ENCODE measurements at regions not wholly inside any gene's neighbourhood (a gene's known extent, or its start where the extent isn't known, plus 50 kb on each side); places are given as distances from the start of the nearest gene placed in this dataset.

- TF ChIP-seq IRF1 (CRISPR knock-in tag; IDR thresholded peaks at IDR 0.05) (no peak), ZMAT4 (CRISPR knock-in tag; IDR thresholded peaks at IDR 0.05) (no peak)
These were observed 220.1 kb downstream of the MEF2C start (continued) for GRCh38 chr5:88662846-88663245.

- H3K9me3 Mint-ChIP-seq = no peaks in the 10 kb centered on the region
- no peak for TF ChIP-seq NFATC4 (CRISPR knock-in tag; IDR thresholded peaks at IDR 0.05)
- no peak for TF ChIP-seq ZNF263 (CRISPR knock-in tag; IDR thresholded peaks at IDR 0.05; ENCODE audit: low read depth)
- no peak for TF ChIP-seq ATF6 (CRISPR knock-in tag; IDR thresholded peaks at IDR 0.05)
- no peak for TF ChIP-seq ZNF423 (CRISPR knock-in tag; IDR thresholded peaks at IDR 0.05)
- TF ChIP-seq NFYB (CRISPR knock-in tag; conservative IDR thresholded peaks at IDR 0.05; ENCODE audit: low read depth) = no peak
- TF ChIP-seq FOXK1 (CRISPR knock-in tag; IDR thresholded peaks at IDR 0.05) = no peak
- TF ChIP-seq IRF1 (CRISPR knock-in tag; IDR thresholded peaks at IDR 0.05) = no peak
- no peaks in the 10 kb centered on the region for H3K36me3 Mint-ChIP-seq
- H3K27ac Mint-ChIP-seq = no peak overlapping the region
- DNase-seq (ENCODE audit: low spot score) (no peak), ATAC-seq (no peak)
- peak overlapping the region; percentile 63 for H3K4me3 Mint-ChIP-seq
- H3K27me3 Mint-ChIP-seq (ENCODE audit: low read depth) = peaks cover 91% of the 10 kb centered on the region
- POLR2A ChIA-PET = no interaction called here
- H3K4me1 Mint-ChIP-seq = peaks cover 64% of the 10 kb centered on the region
- CTCF ChIA-PET = no interaction called here
These were observed 221.2 kb downstream of the MEF2C start for GRCh38 chr5:88661806-88662207.

- peaks cover 85% of the 10 kb centered on the region for H3K27me3 Mint-ChIP-seq (ENCODE audit: low read depth)
- peaks cover 60% of the 10 kb centered on the region for H3K4me1 Mint-ChIP-seq
- ATAC-seq (peak; percentile 90), DNase-seq (ENCODE audit: low spot score) (peak; percentile 97)
- TF ChIP-seq ZNF512 (CRISPR knock-in tag; IDR thresholded peaks at IDR 0.05; ENCODE audit: borderline replicate concordance) (no peak), ZNF317 (CRISPR knock-in tag; IDR thresholded peaks at IDR 0.05; ENCODE audit: borderline replicate concordance, low read depth) (peak; percentile 80), FOXK1 (CRISPR knock-in tag; IDR thresholded peaks at IDR 0.05) (no peak), TEAD1 (CRISPR knock-in tag; IDR thresholded peaks at IDR 0.05) (0 out of 2 replicates have a peak, but pooled peaks have one; percentile 40), SP1 (CRISPR knock-in tag; conservative IDR thresholded peaks at IDR 0.05) (no peak), ZNF423 (CRISPR knock-in tag; IDR thresholded peaks at IDR 0.05) (0 out of 2 replicates have a peak, but pooled peaks have one; percentile 42), E2F5 (CRISPR knock-in tag; IDR thresholded peaks at IDR 0.05) (peak; percentile 69; the same call in 1 of the 2 replicates), TCF7 (CRISPR knock-in tag; IDR thresholded peaks at IDR 0.05; ENCODE audit: low read depth) (no peak), CREB1 (CRISPR knock-in tag; IDR thresholded peaks at IDR 0.05) (no peak), ZNF138 (CRISPR knock-in tag; conservative IDR thresholded peaks at IDR 0.05) (0 out of 2 replicates have a peak, but pooled peaks have one; percentile 25), ETV6 (CRISPR knock-in tag; IDR thresholded peaks at IDR 0.05) (peak; percentile 58), JAZF1 (CRISPR knock-in tag; IDR thresholded peaks at IDR 0.05) (no peak), NFYB (CRISPR knock-in tag; conservative IDR thresholded peaks at IDR 0.05; ENCODE audit: low read depth) (peak; percentile 46), NR3C1 (CRISPR knock-in tag; conservative IDR thresholded peaks at IDR 0.05; ENCODE audit: low read depth) (no peak)
- POLR2A ChIA-PET = interaction anchor here (1.1 to 1.8 kb wide), 2 partner anchors 23 to 515 kb away, joined by 4 to 7 read pairs; no protein-coding TSS in a partner anchor
- no peaks in the 10 kb centered on the region for H3K36me3 Mint-ChIP-seq
- H3K27ac Mint-ChIP-seq = peak overlapping the region; percentile 59
- CTCF ChIA-PET = interaction anchor here (0.9 to 3.5 kb wide), 18 partner anchors 11 to 882 kb away, joined by 3 to 33 read pairs (median 6); no protein-coding TSS in a partner anchor
- H3K4me3 Mint-ChIP-seq = peak overlapping the region; percentile 63
- H3K9me3 Mint-ChIP-seq = no peaks in the 10 kb centered on the region
These were observed 221.8 kb downstream of the MEF2C start for GRCh38 chr5:88660947-88661805.
